ENCODE measurements at regions not wholly inside any gene's neighbourhood (a gene's known extent, or its start where the extent isn't known, plus 50 kb on each side); places are given as distances from the start of the nearest gene placed in this dataset.

DNA sequence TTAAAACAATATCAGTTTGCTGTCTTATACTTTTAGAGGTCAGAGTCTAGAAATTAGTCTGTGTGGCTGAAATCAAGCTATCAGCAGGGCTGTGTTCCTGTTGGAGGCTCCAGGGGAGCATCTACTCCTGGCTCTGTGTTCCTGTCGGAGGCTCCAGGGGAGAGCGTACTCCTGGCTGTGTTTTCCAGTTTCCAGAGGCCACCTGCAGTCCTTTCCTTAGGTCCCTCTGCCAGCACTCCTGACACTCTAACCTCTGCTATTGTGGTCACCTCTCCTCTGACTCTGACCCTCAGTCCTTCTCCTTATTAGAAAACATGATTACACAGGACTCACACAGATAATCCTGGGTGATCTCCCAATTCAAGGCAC lies 1140.7 kb upstream of the TMEM132C start:
- TF ChIP-seq CTCF (IDR thresholded peaks at IDR 0.05) (no peak), POLR2AphosphoS5 (IDR thresholded peaks at IDR 0.05) (no peak), POLR2A (IDR thresholded peaks at IDR 0.05; ENCODE audit: low read depth) (no peak)
